ENCODE measurements at regions not wholly inside any gene's neighbourhood (a gene's known extent, or its start where the extent isn't known, plus 50 kb on each side); places are given as distances from the start of the nearest gene placed in this dataset.

DNA sequence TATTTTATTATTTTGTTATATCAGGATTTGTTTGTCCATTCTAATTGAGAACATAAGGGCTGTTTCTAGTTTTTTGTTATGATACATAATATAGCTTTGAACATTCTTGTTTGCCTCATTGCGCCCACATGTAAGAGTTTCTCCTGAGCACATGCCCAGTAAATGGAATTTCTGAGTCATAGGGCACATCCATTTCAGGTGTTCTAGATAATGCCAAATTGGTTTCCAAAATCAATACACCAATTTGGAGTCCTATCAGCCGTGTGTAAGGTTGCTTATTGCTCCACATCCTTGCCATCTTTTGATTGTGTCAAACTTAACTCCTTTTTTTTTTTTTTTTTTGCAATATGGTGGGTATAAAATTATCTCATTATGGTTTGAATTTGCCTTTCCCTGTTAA is 97.9 kb upstream of the RESF1 start:
- WGBS, 2 donors = 64 to 72% methylated on average over 2 of the region's 2 CpGs
- Histone ChIP-seq H3K4me1 (no peaks in the 10 kb centered on the region), H3K9me3 (no peaks in the 10 kb centered on the region), H3K36me3 (ENCODE audit: low read depth, missing control alignments) (no peaks in the 10 kb centered on the region), H3K27me3 (no peaks in the 10 kb centered on the region), H3K4me3 (no peak overlapping the region), H3K27ac (no peak overlapping the region)
- intact Hi-C loops (cut with DNase I; ENCODE audit: low total_unique reads) = no loop called here
- TF ChIP-seq, protein P1, sequence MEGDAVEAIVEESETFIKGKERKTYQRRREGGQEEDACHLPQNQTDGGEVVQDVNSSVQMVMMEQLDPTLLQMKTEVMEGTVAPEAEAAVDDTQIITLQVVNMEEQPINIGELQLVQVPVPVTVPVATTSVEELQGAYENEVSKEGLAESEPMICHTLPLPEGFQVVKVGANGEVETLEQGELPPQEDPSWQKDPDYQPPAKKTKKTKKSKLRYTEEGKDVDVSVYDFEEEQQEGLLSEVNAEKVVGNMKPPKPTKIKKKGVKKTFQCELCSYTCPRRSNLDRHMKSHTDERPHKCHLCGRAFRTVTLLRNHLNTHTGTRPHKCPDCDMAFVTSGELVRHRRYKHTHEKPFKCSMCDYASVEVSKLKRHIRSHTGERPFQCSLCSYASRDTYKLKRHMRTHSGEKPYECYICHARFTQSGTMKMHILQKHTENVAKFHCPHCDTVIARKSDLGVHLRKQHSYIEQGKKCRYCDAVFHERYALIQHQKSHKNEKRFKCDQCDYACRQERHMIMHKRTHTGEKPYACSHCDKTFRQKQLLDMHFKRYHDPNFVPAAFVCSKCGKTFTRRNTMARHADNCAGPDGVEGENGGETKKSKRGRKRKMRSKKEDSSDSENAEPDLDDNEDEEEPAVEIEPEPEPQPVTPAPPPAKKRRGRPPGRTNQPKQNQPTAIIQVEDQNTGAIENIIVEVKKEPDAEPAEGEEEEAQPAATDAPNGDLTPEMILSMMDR (IDR thresholded peaks at IDR 0.05) = no peak
- no peak for TF ChIP-seq POLR2A (IDR thresholded peaks at IDR 0.05)
- no peak for DNase-seq

DNA sequence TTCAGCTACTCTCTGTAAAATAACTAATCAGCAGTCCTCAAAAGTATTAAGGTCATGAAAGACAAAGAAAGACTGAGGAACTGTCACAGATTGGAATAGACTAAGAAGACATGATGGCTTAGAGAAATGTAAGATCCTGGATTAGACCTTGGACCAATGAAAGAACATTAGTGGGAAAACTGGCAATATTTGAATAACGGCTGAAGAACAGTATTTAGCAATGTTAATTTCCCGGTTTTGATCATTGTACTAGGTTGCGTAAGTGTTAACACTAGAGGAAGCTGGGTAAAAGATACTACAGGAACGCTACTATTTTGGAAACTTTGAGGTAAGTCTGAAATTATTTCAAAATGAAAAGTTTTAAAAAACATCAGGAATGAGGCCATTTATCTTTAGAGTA is 98.8 kb upstream of the RESF1 start:
- Histone ChIP-seq H3K27me3 (no peaks in the 10 kb centered on the region), H3K4me3 (no peak overlapping the region), H3K27ac (no peak overlapping the region), H3K36me3 (ENCODE audit: low read depth, missing control alignments) (no peaks in the 10 kb centered on the region), H3K4me1 (no peaks in the 10 kb centered on the region), H3K9me3 (no peaks in the 10 kb centered on the region)
- intact Hi-C loops (cut with DNase I; ENCODE audit: low total_unique reads) = no loop called here
- no peak for DNase-seq
- TF ChIP-seq, protein P1 (IDR thresholded peaks at IDR 0.05) = no peak
- TF ChIP-seq POLR2A (IDR thresholded peaks at IDR 0.05) = no peak
- WGBS, 2 donors = 92 to 95% methylated on average over 4 of the region's 4 CpGs

DNA sequence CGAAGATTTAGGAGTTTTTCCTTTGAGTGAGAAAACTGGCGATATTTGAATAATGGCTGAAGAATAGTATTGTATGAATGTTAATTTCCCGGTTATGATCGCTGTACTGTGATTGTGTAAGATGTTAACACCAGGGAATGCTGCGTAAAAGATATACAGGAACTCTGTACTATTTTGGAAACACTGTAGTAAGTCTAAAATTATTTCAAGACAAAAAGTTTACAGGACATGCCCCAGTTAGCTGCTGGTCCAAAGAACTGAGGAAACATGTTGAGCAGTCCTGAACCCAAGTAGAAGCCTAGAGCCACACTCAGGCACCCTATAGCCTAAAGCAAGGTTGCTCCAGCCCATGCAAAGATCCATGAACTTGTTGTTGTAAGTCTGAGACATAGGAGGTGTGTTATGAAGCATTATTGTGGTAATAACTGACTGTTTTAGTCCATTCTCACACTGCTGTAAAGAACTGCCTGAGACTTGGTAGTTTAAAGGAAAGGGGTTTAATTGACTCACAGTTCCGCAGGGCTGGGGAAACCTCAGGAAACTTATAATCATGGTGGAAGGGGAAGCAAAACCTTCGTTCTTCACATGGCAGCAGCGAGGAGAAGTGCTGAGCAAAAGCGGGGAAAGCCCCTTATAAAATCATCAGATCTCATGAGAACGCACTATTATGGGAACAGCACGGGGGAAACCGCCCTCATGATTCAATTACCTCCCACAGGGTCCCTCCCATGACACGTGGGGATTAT is 99.8 kb upstream of the RESF1 start:
- no peak overlapping the region for H3K27ac ChIP-seq
- H3K4me3 ChIP-seq = no peak overlapping the region
- no peaks in the 10 kb centered on the region for H3K27me3 ChIP-seq
- H3K36me3 ChIP-seq (ENCODE audit: low read depth, missing control alignments) = no peaks in the 10 kb centered on the region
- WGBS, 2 donors = 88 to 90% methylated on average over 13 of the region's 13 CpGs
- TF ChIP-seq, protein P1 (IDR thresholded peaks at IDR 0.05) = no peak
- no peak for TF ChIP-seq POLR2A (IDR thresholded peaks at IDR 0.05)
- H3K4me1 ChIP-seq = no peaks in the 10 kb centered on the region
- no peak for DNase-seq
- H3K9me3 ChIP-seq = no peaks in the 10 kb centered on the region
- intact Hi-C loops (cut with DNase I; ENCODE audit: low total_unique reads) = no loop called here

DNA sequence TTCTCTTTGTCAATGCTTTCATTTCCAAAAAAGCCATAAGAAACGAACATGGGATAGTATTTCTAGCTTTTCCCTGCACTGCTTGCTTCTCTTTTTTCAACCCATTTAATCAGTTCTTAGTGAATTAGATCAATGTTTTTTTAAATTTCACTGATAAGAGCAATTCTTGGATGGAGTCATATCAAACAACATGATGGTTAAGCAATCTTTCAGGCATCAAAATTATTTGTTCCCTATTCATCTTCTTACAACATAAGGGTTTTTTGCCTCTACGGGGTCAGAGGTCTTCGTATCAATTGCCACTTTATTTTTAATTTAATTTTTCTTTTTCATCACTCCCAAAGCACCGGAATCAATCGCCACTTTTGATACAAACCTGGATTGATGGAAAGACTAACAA is 103.8 kb upstream of the RESF1 start:
- Histone ChIP-seq H3K4me3 (no peak overlapping the region), H3K27me3 (no peaks in the 10 kb centered on the region), H3K4me1 (no peaks in the 10 kb centered on the region), H3K27ac (no peak overlapping the region), H3K36me3 (ENCODE audit: low read depth, missing control alignments) (no peaks in the 10 kb centered on the region), H3K9me3 (no peaks in the 10 kb centered on the region)
- intact Hi-C loops (cut with DNase I; ENCODE audit: low total_unique reads) = no loop called here
- no peak for TF ChIP-seq POLR2A (IDR thresholded peaks at IDR 0.05)
- TF ChIP-seq, protein P1 (IDR thresholded peaks at IDR 0.05) = no peak
- WGBS, 2 donors = 90 to 94% methylated on average over 5 of the region's 5 CpGs
- DNase-seq = no peak

DNA sequence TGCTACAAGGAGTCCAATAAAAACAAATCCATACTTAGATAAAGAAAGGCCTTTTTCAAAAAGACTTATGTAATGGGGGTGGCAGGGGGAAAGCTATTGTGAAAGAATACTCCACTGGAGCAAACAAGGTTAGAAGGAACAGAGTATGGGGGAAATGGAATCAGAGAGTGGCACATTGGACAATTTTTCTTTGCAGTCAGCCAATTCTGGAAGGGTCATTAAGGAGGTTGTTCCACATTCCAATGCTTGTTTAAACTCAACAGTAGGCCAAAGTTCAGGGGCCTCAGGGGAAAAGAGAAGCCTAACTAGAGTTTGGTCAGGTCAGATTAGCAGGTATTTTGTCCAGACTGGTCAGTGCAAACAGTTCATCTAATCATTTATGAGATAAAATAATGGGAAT is 105.2 kb upstream of the RESF1 start:
- no peaks in the 10 kb centered on the region for H3K27me3 ChIP-seq

More for the DNA sequence above, 105.2 kb upstream of the RESF1 start:
- no peak overlapping the region for H3K4me3 ChIP-seq
- no peak overlapping the region for H3K27ac ChIP-seq
- intact Hi-C loops (cut with DNase I; ENCODE audit: low total_unique reads) = no loop called here
- no peak for TF ChIP-seq POLR2A (IDR thresholded peaks at IDR 0.05)
- TF ChIP-seq, protein P1 (IDR thresholded peaks at IDR 0.05) = no peak
- no peaks in the 10 kb centered on the region for H3K36me3 ChIP-seq (ENCODE audit: low read depth, missing control alignments)
- no peak for DNase-seq
- no peaks in the 10 kb centered on the region for H3K9me3 ChIP-seq
- no peaks in the 10 kb centered on the region for H3K4me1 ChIP-seq
